CD8-positive, alpha-beta memory T cell (primary cell): ENCODE measurements at regions not wholly inside any gene's neighbourhood (a gene's known extent, or its start where the extent isn't known, plus 50 kb on each side); places are given as distances from the start of the nearest gene placed in this dataset.

Source experiments
- CTCF ChIA-PET: fragments of 350-600 bp; sonication (Branson Sonifier 250); formaldehyde crosslinking; loops from one replicate; lab custom pipeline; 2021; ENCODE audit warnings: antibody characterized with exemption; lab: Charles Lee
- POLR2A ChIA-PET: fragments of 350-600 bp; sonication (Branson Sonifier 250); formaldehyde crosslinking; loops from one replicate; lab custom pipeline; 2021; ENCODE audit warnings: antibody characterized with exemption; lab: Charles Lee
- DNase-seq, 5 donors: peaks; one replicate each; pipeline versions ENCODE4 v3.0.0 to v3.0.0-alpha.2; 2020 to 2022; ENCODE audit warnings: mixed read lengths in 1 of 5
- H3K27ac ChIP-seq: one replicate; pipeline ENCODE4 v1.7.0; 2013; ENCODE audit warnings: low read depth, mild to moderate bottlenecking, low read length, moderate library complexity
- H3K27me3 ChIP-seq: 2 replicates; pipeline ENCODE4 v1.7.0; 2013; ENCODE audit warnings: low read length, mild to moderate bottlenecking; ENCODE audit not compliant: insufficient read depth, poor library complexity, severe bottlenecking
- H3K36me3 ChIP-seq: 2 replicates; pipeline ENCODE4 v1.7.0; 2013; ENCODE audit warnings: mild to moderate bottlenecking, low read length, moderate library complexity; ENCODE audit not compliant: insufficient read depth
- H3K4me1 ChIP-seq: 2 replicates; pipeline ENCODE4 v1.7.0; 2013; ENCODE audit warnings: mild to moderate bottlenecking, low read length, moderate library complexity; ENCODE audit not compliant: insufficient read depth
- H3K4me3 ChIP-seq: 2 replicates; pipeline ENCODE4 v1.7.0; 2013; ENCODE audit warnings: mild to moderate bottlenecking, low read length
- H3K9me3 ChIP-seq: 2 replicates; pipeline ENCODE4 v1.7.0; 2013; ENCODE audit warnings: mild to moderate bottlenecking, low read length
- H3K27ac Mint-ChIP-seq, 8 donors: one replicate each; pipeline ENCODE4 v1.8.0; 2020 to 2021; ENCODE audit warnings: mixed read lengths in 8 of 8, mild to moderate bottlenecking in 6 of 8, inconsistent platforms in 3 of 8, moderate library complexity in 3 of 8
- H3K27me3 Mint-ChIP-seq, 2 donors: one replicate each; pipeline ENCODE4 v1.8.0; 2020 to 2021; ENCODE audit warnings: mixed read lengths in 2 of 2, mild to moderate bottlenecking in 1 of 2, moderate library complexity in 1 of 2
- H3K36me3 Mint-ChIP-seq, 3 donors: one replicate each; pipeline ENCODE4 v1.8.0; 2020 to 2021; ENCODE audit warnings: mixed read lengths in 3 of 3, inconsistent platforms in 1 of 3, mild to moderate bottlenecking in 1 of 3
- H3K4me1 Mint-ChIP-seq, 3 donors: one replicate each; pipeline ENCODE4 v1.8.0; 2020 to 2021; ENCODE audit warnings: mixed read lengths in 3 of 3, inconsistent platforms in 1 of 3, mild to moderate bottlenecking in 1 of 3
- H3K4me3 Mint-ChIP-seq, 7 donors: one replicate each; pipeline ENCODE4 v1.8.0; 2020 to 2021; ENCODE audit warnings: mixed read lengths in 7 of 7, mild to moderate bottlenecking in 6 of 7, moderate library complexity in 4 of 7, inconsistent platforms in 2 of 7
- H3K9me3 Mint-ChIP-seq, 5 donors: one replicate each; pipeline ENCODE4 v1.8.0; 2020 to 2022; ENCODE audit warnings: mixed read lengths in 5 of 5, mild to moderate bottlenecking in 3 of 5, moderate library complexity in 2 of 5, inconsistent platforms in 1 of 5

GRCh38 chr17:77425791-77426641 is 285.2 kb downstream of the SEC14L1 start:
- Mint-ChIP-seq H3K27me3 (no peaks in the 10 kb centered on the region), H3K36me3 (peaks cover 0 to 26% (median 0%) of the 10 kb centered on the region in 3 donors), H3K4me3 (peak overlapping the region in 4 of 7 donors; percentile 19 to 53 (median 43)), H3K4me1 (peaks cover 53 to 88% (median 70%) of the 10 kb centered on the region in 3 donors), H3K9me3 (no peaks in the 10 kb centered on the region), H3K27ac (peak overlapping the region; percentile 74 to 93 (median 83))
- no peaks in the 10 kb centered on the region for H3K27me3 ChIP-seq
- no peak overlapping the region for H3K27ac ChIP-seq
- ChIA-PET POLR2A (interaction anchor here (0.6 to 1.7 kb wide), 5 partner anchors 10 to 70 kb away, joined by 3 to 6 read pairs (median 4); no protein-coding TSS in a partner anchor), CTCF (interaction anchor here (0.8 to 6.7 kb wide), 8 partner anchors 15 to 95 kb away, joined by 3 to 62 read pairs (median 19); no protein-coding TSS in a partner anchor)
- H3K9me3 ChIP-seq: no peaks in the 10 kb centered on the region
- no peak overlapping the region for H3K4me3 ChIP-seq
- peak in 2 of 5 donors; percentile 32 to 56 for DNase-seq
- H3K36me3 ChIP-seq: no peaks in the 10 kb centered on the region
- H3K4me1 ChIP-seq: peaks cover 74% of the 10 kb centered on the region

- Mint-ChIP-seq H3K27me3 (no peaks in the 10 kb centered on the region), H3K4me3 (peak overlapping the region in 3 of 7 donors; percentile 1 to 53 (median 52)), H3K27ac (peak overlapping the region; percentile 74 to 93 (median 84)), H3K9me3 (no peaks in the 10 kb centered on the region), H3K36me3 (peaks cover 0 to 24% (median 0%) of the 10 kb centered on the region in 3 donors), H3K4me1 (peaks cover 50 to 88% (median 70%) of the 10 kb centered on the region in 3 donors)
- no peak overlapping the region for H3K27ac ChIP-seq
- peaks cover 74% of the 10 kb centered on the region for H3K4me1 ChIP-seq
- H3K27me3 ChIP-seq: no peaks in the 10 kb centered on the region
- H3K9me3 ChIP-seq: no peaks in the 10 kb centered on the region
- ChIA-PET CTCF (interaction anchor here (1.5 to 6.7 kb wide), 9 partner anchors 9 to 587 kb away, joined by 3 to 74 read pairs (median 45); no protein-coding TSS in a partner anchor), POLR2A (interaction anchor here (1.0 to 2.1 kb wide), 2 partner anchors 10 to 14 kb away, joined by 3 to 8 read pairs; no protein-coding TSS in a partner anchor)
- H3K36me3 ChIP-seq: no peaks in the 10 kb centered on the region
- no peak for DNase-seq
- H3K4me3 ChIP-seq: no peak overlapping the region
Measured at GRCh38 chr17:77426676-77427386, 286.1 kb downstream of the SEC14L1 start.

GRCh38 chr17:77427391-77427991 is 286.7 kb downstream of the SEC14L1 start:
- Mint-ChIP-seq H3K27me3 (no peaks in the 10 kb centered on the region), H3K9me3 (no peaks in the 10 kb centered on the region), H3K4me1 (peaks cover 56 to 91% (median 74%) of the 10 kb centered on the region in 3 donors), H3K27ac (peak overlapping the region; percentile 74 to 97 (median 84)), H3K36me3 (peaks cover 0 to 31% (median 0%) of the 10 kb centered on the region in 3 donors), H3K4me3 (peak overlapping the region in 1 of 7 donors; percentile 6)
- Histone ChIP-seq H3K9me3 (no peaks in the 10 kb centered on the region), H3K4me3 (no peak overlapping the region), H3K27me3 (no peaks in the 10 kb centered on the region), H3K4me1 (peaks cover 77% of the 10 kb centered on the region), H3K36me3 (no peaks in the 10 kb centered on the region), H3K27ac (no peak overlapping the region)
- POLR2A ChIA-PET: interaction anchor here (1.0 to 2.1 kb wide), 2 partner anchors 13 to 95 kb away, joined by 3 to 8 read pairs; no protein-coding TSS in a partner anchor
- CTCF ChIA-PET: interaction anchor here (0.8 to 6.7 kb wide), 12 partner anchors 8 to 586 kb away, joined by 3 to 74 read pairs (median 15); no protein-coding TSS in a partner anchor
- DNase-seq: no peak

- POLR2A ChIA-PET: interaction anchor here (1.0 to 2.1 kb wide), 3 partner anchors 13 to 96 kb away, joined by 3 to 10 read pairs (median 8); no protein-coding TSS in a partner anchor
Measured at GRCh38 chr17:77428020-77428748, 287.4 kb downstream of the SEC14L1 start.

GRCh38 chr17:77428749-77429368 is 288.1 kb downstream of the SEC14L1 start:
- ChIA-PET POLR2A (interaction anchor here (1.0 to 2.1 kb wide), 5 partner anchors 12 to 97 kb away, joined by 3 to 10 read pairs (median 8); no protein-coding TSS in a partner anchor), CTCF (interaction anchor here (0.8 to 6.7 kb wide), 33 partner anchors 9 to 585 kb away, joined by 3 to 74 read pairs (median 6); no protein-coding TSS in a partner anchor)
- Mint-ChIP-seq H3K27me3 (no peaks in the 10 kb centered on the region), H3K27ac (peak overlapping the region in 7 of 8 donors; percentile 38 to 97 (median 74)), H3K4me3 (peak overlapping the region in 2 of 7 donors; percentile 23 to 61), H3K4me1 (peaks cover 57 to 92% (median 68%) of the 10 kb centered on the region in 3 donors), H3K36me3 (peaks cover 0 to 26% (median 0%) of the 10 kb centered on the region in 3 donors), H3K9me3 (no peaks in the 10 kb centered on the region)
- no peak overlapping the region for H3K4me3 ChIP-seq
- H3K9me3 ChIP-seq: no peaks in the 10 kb centered on the region
- no peak overlapping the region for H3K27ac ChIP-seq
- H3K4me1 ChIP-seq: peaks cover 90% of the 10 kb centered on the region
- no peaks in the 10 kb centered on the region for H3K36me3 ChIP-seq
- no peak for DNase-seq
- no peaks in the 10 kb centered on the region for H3K27me3 ChIP-seq

More at GRCh38 chr17:77428020-77428748, 287.4 kb downstream of the SEC14L1 start:
- Mint-ChIP-seq H3K4me3 (peak overlapping the region in 1 of 7 donors; percentile 72), H3K4me1 (peaks cover 55 to 92% (median 70%) of the 10 kb centered on the region in 3 donors), H3K27ac (peak overlapping the region in 7 of 8 donors; percentile 32 to 97 (median 68)), H3K27me3 (no peaks in the 10 kb centered on the region), H3K36me3 (peaks cover 0 to 29% (median 0%) of the 10 kb centered on the region in 3 donors), H3K9me3 (no peaks in the 10 kb centered on the region)
- Histone ChIP-seq H3K36me3 (no peaks in the 10 kb centered on the region), H3K4me3 (no peak overlapping the region), H3K27ac (no peak overlapping the region), H3K4me1 (peaks cover 84% of the 10 kb centered on the region), H3K9me3 (no peaks in the 10 kb centered on the region), H3K27me3 (no peaks in the 10 kb centered on the region)
- CTCF ChIA-PET: interaction anchor here (0.8 to 6.7 kb wide), 20 partner anchors 7 to 586 kb away, joined by 3 to 74 read pairs (median 6); no protein-coding TSS in a partner anchor
- DNase-seq: no peak

- peaks cover 63 to 94% (median 74%) of the 10 kb centered on the region in 3 donors for H3K4me1 Mint-ChIP-seq
- ChIA-PET CTCF (interaction anchor here (0.7 to 6.7 kb wide), 45 partner anchors 9 to 584 kb away, joined by 3 to 74 read pairs (median 6); no protein-coding TSS in a partner anchor), POLR2A (interaction anchor here (0.6 to 2.1 kb wide), 12 partner anchors 12 to 98 kb away, joined by 3 to 12 read pairs (median 6); no protein-coding TSS in a partner anchor)
- H3K27ac Mint-ChIP-seq: peak overlapping the region in 7 of 8 donors; percentile 38 to 95 (median 61)
- Histone ChIP-seq H3K4me1 (peaks cover 96% of the 10 kb centered on the region), H3K36me3 (no peaks in the 10 kb centered on the region), H3K27ac (no peak overlapping the region), H3K9me3 (no peaks in the 10 kb centered on the region), H3K27me3 (no peaks in the 10 kb centered on the region), H3K4me3 (no peak overlapping the region)
- no peaks in the 10 kb centered on the region for H3K27me3 Mint-ChIP-seq
- H3K9me3 Mint-ChIP-seq: no peaks in the 10 kb centered on the region
- no peak for DNase-seq
- peak overlapping the region in 2 of 7 donors; percentile 23 to 47 for H3K4me3 Mint-ChIP-seq
- peaks cover 0 to 27% (median 0%) of the 10 kb centered on the region in 3 donors for H3K36me3 Mint-ChIP-seq
Measured at GRCh38 chr17:77429369-77429968, 288.7 kb downstream of the SEC14L1 start.
